Activated CD8-positive, alpha-beta memory T cell treated with anti-CD3 and anti-CD28 coated beads for 4 hours (primary cell): ENCODE measurements at regions not wholly inside any gene's neighbourhood (a gene's known extent, or its start where the extent isn't known, plus 50 kb on each side); places are given as distances from the start of the nearest gene placed in this dataset.

Experiments
- DNase-seq, 2 donors: peaks; one replicate each; pipeline ENCODE4 v3.0.0-alpha.2; 2020; ENCODE audit warnings: low read depth in 2 of 2

DNA sequence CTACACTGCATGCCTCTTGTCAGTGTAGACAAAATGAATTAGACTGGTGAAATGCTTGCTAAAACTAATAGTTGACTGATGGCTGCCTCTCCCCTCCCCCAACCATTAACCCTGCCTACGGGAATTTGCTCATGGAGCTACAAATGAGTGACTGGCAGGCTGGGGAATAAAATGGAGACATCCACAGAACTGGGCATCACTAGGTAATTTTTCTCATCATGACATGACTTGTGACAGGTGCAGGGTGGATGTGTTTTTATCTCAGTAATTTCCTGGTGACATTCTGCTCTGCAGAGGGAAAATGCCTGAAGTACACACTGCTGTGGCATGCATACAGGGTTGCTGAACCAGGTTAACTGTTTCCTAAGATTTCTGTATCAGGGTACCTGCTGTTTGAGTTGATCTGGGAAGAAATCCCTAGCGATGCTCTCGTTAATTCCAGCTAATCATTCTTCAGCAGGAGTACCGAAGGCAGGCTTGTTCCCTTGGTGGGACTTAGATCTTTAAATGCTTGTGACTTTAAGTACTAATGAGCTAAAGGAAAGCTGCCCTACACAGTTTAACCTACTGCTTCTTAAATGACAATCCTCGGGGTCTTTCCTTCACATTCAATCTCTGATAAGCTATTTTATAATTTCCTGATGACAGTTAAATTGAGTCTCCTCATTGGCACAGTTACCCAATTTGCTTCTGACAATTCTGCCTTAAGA lies 376.3 kb upstream of the LCORL start:
- DNase-seq, result no peak

DNA sequence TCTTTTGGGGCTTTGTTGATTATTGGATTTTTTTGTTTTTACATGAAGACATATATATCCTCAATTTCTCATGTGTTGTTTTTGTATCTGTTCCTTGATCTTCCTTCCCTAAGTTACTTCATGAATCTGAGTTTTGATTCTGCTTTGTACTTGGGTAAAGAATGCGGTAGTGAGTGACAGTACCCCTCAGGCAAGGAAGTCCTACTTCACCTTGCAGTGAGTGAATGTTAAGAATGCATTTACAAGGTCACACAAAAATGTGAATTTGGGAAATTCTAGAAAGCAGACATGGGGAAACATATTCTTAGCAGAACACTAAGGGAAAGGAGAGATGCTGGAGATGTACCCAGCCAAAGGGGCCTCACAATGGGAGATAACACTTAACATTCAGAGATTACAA lies 373.1 kb upstream of the LCORL start:
- no peak for DNase-seq

DNA sequence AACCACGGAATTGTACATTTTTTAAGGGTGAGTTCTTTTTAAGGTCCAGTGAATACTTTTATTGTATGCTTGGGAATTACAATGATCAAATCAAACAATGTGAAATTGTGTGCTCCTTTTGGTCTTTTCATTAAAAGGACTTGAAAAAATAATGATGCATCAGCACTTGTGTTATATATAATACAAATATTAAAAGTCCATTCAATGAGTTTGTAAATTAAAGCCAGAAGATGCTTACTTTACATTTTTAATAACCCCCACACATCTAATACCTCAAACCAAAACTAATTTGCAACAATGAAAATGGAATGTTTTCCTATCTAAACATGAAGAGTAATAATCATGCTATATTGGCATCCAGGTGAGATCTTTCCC lies 369.8 kb upstream of the LCORL start:
- no peak for DNase-seq

DNA sequence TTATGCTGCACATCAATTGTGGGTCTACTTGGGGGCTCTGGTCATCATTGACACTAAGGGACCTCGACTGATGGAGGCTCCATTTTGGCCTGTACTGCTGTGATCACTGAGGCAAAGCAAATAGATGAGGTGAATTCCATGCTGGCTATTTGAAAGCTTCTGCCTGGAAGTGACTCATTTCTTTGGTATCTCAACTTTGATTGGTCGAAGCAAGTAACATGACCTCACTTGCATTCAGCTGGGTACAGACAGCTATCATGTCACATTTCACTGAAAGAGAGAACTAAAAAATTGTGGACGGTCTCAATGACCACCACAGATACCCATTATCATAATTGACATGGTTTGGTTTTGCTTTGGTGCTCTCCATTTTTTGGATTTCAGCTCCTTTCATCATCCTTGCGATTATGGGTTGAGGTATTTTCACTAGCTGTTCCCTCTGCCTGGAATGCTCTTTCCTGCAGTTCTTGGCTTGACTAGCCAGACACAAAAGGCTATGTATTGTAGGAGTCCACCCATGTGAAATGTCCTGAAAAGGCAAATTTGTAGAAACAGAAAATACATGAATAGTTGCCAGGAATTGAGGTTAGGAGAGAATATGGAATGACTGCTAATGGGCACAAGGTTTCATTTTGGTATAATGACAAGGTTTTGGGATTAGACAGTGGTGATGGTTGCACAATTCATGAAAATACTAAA lies 369.2 kb upstream of the LCORL start:
- DNase-seq, result no peak

DNA sequence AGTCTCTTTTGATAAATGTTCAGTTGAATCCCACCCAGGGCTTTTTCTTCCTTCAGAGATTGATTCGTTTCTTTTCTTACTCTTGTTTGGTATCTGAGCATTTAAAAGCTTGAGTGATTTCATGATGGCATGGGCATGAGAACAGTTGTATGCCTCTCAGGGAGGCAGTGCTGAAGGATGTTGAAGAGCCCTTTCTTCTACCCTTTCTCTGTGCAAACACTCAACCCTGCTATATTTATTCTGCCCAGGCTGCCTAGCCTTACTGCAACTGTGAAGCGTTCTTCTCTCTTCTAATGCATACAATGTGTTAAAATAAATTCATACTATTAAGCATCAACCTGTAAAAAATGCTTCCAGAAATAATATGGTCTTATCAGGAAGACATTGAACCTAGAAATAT lies 367.6 kb upstream of the LCORL start:
- no peak for DNase-seq

DNA sequence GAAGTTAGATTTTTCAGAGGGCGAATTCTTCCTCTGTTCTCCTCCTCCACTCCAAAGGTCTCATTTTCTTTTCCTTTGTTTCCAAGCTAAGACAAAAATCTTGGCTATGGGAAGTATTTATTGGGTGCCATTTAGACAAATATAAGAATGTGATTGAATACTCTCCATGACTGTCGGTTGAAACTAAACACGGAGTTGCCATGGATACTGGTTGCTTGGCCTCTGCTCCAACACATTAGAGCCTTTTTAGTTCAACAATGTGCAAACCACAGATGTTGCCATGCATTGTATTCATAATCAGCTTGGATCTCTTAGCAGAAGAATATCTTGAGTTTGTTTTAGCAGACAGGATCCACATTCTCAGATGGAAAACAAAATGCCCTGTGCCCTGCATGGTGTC lies 366.5 kb upstream of the LCORL start:
- DNase-seq, result no peak

DNA sequence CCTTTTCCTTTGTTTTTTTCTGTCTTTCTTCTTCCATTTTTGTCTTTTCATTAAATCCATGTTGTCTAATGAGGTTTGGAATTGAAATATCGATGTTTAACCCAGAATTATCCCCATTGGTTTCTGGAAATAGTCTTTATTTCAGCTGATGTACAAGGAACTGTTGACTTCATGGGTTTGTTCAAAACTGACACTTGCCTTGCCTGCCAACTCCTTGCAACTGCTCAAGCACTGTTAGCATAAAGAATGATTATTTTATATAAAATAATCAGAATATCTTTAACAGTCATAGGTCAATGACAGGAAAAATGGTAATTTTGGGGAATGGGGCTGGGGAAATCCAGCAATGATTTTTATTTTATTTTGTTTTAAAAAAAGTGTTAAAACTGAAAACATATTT lies 359.6 kb upstream of the LCORL start:
- DNase-seq, result no peak

DNA sequence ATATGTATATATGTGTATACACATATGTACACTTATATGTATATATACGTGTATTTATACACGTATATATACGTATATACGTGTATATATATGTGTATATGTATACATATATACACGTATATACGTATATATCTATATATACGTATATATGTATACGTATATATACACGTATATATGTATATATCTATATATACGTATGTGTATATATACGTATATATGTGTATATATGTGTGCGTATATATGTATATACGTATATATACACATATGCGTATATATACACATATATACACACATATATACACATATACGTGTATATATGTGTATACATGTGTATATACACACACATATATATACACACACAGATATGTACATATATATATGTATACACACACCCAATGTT lies 348.0 kb upstream of the LCORL start:
- no peak for DNase-seq

DNA sequence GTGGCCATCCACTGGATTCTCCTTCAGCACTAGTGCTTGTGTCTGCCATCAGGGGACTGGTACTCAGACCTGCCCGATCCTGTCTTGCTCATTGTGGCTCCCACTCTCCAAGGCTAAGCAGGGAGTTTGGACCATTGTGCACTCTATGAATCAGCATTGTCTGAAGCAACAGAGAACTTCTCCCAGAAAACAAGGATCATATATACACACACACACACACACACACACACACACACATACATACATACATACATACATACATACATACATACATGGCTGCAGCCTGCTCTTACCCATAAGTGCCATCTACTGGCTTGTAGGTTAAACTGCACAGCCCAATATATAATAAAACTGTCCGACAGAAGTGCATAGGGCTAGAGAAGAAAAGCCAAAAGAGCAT lies 345.3 kb upstream of the LCORL start:
- DNase-seq, result no peak

DNA sequence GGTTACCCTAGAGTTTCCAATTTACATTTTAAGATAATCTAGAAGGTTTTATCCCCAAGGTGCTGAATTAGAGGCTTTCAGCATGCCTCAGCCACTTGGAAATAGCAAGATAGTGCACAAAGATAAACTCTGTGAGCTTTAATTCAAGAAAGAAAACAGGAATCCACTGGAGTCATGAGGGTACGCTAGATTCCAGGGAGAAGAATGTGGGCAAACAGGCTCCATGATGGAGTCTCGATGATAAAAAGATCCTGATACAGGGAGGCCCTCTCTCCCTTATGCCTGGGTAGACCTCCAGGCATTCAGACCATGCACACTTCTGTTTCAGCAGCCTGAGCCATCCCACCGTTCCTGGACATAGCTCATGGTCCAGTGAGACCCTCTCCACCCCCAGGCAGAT lies 344.6 kb upstream of the LCORL start:
- DNase-seq, result no peak

DNA sequence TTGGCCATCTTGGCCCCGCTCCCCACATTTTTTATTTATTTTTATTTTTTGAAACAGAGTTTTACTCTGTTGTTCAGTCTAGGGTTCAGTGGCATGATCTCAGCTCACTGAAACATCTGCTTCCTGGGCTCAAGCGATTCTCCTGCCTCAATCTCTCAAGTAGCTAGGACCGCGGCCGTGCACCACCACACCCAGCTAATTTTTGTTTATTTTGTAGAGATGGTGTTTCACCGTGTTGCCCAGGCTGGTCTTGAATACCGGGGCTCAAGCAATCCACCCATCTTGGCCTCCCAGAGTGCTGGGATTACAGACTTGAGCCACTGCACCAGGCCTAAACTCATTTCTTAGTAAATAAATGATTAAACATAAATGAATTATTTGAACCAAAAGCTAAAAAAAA lies 322.0 kb upstream of the LCORL start:
- no peak for DNase-seq

DNA sequence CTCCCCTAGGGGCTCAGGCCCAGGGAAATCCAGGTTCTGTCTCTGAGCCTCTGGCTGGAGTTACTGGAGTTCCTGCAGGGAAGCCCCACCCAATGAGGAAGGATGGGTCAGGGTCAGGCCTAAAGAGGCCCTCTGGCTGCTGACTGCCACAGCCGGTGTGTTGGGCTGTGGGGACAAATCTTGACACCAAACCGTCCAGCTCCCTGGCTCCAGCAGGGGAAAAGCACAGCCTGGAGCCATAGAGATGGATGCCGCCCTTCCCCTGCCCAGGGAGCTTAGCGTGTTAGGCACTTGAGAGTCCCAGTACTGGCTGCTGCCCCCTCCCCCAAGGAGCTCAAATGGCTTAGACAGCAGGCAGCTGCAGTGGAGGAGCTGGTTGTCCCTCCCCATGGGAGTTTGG lies 321.3 kb upstream of the LCORL start:
- DNase-seq, result no peak

DNA sequence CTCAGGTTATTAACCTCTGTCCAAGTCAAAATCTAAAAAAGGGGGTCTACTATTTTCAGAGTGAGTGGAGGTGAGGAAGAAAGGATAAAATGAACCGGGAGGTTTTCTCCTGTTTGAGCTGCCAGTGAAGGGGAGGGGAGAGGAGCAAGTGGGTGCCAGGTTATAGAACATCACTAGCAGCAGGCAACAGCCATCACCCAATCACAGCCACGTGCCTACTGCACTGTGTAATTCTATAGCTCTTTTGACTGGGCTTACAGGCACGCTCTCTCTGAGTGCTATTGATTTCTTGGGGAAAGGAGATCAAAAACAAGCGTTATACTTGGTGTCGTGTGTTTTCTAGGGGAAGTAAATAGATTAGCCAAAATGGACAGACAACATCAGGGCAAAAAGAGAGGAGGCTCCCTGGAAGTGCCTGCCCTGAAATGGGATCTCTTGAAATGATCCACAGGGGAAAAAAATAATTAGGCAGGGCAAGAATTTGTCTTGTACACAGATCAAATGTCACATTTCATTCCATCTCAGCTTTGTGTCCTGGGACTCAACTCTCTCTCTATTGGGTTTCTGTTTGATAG lies 300.5 kb upstream of the LCORL start:
- no peak for DNase-seq

DNA sequence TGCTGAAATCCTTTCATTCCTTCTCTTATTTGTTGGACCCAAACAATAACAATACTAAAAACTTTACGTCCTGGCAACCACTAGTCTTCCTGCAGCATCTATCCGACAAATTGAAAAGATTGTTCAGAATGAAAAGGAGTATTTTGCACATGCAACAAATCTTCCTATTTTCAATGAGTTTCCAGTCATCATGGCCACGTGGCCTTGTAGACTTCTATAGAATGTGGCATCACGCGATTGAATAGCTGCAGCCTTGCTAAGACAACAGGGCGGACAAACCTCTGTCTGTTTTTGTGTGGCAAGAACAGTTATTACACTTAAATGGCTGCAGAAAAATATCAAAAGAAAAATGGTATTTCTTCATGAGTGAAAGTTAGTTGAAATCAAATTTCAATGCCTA lies 297.9 kb upstream of the LCORL start:
- DNase-seq, result no peak

DNA sequence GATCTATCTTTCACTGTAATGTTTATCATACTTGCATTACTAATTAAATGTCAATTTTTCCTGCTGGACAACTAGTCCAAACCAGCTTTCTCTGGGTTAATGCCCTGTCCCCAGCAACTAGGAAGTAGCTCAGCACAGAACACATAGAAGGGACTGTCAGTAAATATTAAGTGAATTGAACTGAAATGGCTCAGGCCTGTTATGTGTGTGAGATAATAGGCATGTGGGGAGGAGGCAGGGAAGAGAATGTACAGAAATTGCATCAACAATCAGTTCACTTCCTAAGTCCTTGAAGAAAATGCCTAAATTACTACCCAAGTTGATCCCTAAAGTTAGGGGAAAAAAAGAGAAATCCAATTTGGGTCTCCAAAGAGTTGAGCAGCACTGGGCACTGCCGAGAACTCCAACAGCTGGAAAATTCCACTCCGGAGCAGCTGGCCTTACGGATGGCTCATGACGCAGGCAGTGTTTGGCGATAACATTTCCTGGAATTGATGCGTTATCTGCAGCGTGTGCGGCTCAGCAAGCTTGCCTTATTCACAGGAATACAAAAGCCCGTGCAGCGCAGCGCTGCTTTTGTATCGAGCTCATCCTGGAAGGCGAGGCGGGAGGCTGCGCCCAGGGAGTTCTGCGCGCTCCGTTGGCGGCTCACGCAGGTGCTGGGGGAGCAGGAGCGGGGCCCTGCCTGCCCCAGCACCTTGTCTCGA lies 297.3 kb upstream of the LCORL start:
- no peak for DNase-seq

DNA sequence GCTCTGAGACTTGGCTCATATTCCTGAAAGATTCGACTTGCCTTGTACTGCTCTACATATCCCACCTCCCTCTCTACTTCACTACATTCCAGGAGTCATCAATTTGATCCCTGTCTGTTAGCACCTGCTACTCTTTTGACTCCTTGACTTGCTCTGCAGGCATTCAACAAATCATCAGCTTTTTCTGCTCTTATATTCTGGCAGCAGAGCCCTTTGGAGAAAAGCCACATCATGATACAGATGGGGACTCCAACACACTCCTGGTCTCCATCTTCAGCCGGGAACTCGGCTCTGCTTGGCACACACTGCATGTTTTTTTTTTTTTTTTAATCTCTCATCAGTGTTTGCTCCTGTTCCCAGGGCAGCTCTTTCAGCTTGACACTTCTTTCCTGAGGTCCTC lies 293.2 kb upstream of the LCORL start:
- no peak for DNase-seq

DNA sequence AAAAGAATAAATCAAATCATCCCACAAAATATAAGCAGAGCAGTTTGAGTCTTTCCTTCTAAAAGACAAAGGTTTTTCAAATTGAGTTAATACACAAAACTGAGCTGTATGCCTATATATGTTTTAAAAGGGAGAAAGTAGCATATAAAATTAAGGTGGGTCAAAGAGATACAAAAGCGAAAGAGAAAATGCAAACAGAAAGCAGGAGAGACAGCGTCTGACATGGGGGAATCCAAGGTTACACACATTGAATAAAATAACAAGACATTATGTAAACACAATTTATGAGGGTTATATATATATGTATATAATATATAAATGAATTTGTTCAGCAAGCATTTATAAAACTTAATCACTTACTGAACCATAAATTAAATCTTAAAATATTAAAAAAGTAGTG lies 276.1 kb upstream of the LCORL start:
- DNase-seq, result no peak

DNA sequence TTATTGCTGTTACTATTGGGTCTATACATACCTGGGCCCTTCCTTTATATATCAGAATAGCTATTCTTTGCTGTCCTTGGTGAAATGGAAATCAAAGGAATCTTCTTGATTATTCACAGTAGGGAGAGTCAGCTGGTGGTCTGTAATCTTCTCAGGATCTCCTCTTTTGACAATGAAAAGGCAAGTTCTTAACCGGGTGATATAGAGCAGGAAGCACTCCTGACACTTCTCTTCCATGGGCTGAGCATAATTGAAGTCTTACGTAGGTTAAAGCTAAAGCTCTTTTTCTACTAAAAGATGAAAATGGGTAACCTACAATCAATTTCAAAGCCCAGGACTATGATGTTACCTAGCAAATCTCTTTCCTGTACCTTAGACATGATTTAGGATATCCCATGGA lies 274.9 kb upstream of the LCORL start:
- DNase-seq, result no peak

DNA sequence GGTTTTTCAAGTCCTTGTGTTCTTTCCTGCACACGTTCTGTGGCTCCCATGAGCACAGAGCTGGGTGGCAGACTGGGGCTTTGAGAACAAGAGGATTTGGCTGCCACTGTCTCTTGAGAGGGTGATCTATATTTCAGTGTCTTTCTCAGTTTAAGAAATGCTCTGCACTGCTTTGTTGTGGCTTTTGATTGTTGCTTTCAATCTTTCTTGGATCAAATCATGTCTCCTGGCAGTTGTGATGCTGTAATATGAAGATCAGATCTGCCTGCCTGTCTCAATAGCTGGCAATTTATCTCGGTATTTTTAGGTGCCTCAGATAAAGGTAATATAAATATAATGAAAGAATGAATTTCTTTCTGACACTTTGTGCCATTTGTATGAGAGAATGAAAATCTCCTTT lies 273.3 kb upstream of the LCORL start:
- DNase-seq, result no peak

DNA sequence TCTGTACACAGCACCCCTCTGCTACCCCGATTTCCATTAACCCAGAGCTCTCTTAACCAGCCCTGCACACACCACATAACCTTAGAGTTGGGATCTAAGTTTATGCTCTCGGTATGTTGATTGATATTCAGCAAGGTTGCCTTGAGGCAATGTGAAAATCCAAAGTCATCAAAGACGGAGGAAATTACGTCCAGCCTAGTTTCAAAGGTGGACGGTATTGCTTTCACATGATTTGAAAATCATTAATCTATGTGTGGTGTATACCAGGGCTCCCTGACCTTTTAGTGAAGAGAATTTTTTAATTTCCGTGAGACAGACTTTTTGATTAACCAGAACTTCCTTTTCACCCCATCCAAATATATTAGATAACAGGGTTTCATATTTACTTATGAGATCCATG lies 272.5 kb upstream of the LCORL start:
- DNase-seq, result no peak

DNA sequence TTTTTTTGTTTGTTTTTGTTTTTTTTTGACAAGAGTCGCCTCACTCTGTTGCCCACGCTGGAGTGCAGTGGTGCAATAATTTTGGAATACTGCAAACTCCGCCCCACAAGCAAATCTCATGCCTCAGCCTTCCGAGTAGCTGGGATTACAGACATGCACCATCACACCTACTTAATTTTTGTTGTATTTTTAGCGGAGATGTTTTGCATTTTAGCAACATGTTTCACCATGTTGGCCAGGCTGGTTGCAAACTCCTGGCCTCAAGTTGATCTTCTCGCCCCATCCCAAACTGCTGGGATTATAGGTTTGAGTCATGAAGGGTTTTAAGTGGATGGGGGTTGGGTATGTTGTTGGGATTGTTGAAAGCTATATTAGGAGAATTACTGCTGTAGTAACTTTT lies 270.9 kb upstream of the LCORL start:
- DNase-seq, result no peak

DNA sequence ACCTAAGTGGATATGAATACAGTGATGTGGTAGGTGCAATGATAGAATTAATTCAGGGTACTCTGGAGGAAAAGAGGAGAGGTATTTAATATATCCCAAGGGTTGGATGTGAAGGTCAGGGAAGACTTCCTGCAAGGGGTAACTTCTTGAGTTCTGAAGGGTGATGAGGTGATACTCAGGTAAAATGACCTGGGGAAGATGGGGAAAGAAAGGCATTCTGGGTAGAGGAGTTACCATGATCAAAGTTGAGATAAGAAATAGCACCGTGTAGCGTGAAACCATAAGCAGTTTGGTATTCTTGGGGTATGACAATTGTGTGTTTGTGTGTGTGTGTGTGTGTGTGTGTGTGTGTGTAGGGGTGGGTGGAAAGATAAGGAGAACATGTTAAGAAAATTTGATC lies 270.4 kb upstream of the LCORL start:
- DNase-seq, result no peak

DNA sequence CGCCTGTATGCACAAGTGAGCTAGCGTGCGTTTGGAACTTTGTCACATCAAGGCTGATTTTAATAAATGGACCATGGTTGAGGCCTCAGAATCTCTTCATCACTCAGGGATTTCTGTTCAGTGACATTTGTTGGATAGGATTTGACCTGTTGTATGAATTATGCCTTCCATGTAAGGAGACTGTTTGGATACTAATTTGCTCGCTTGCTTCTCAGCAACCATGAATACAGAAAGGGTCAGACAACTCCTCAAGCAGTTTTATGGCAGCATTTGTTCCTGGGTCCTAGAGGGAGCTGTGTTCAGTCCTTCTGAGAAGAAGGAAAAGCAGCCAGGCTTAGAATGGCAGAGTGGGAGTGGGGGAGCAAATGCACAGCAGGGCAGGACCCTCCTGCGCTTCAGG lies 269.7 kb upstream of the LCORL start:
- no peak for DNase-seq
